22Rv1 (cell line): ENCODE measurements at regions not wholly inside any gene's neighbourhood (a gene's known extent, or its start where the extent isn't known, plus 50 kb on each side); places are given as distances from the start of the nearest gene placed in this dataset.
"Not testable (repeated sequence)": the region's sequence is repeated elsewhere in the genome, so short reads cannot be mapped to it uniquely, and the experiment has no call there.

Source experiments
- H3K27ac ChIP-seq: fragments of 450-650 bp; 2 replicates; pipeline ENCODE4 v1.5.1; 2017
- ZFX ChIP-seq: fragments of 450-650 bp; IDR thresholded peaks from 2 replicates; pipeline ENCODE4 v1.6.1; 2017; ENCODE audit warnings: antibody characterized with exemption, borderline replicate concordance
- TF ChIP-seq, protein P1 (sequence below): fragments of 450-650 bp; IDR thresholded peaks from 2 replicates; pipeline ENCODE4 v1.5.1; 2017; ENCODE audit warnings: mild to moderate bottlenecking

- TF ChIP-seq ZFX: no peak
- no peak overlapping the region for H3K27ac ChIP-seq
Observed at GRCh38 chr6:74902846-74903245, 303.0 kb downstream of the COL12A1 start.

- no peak for TF ChIP-seq ZFX
- TF ChIP-seq, protein P1, sequence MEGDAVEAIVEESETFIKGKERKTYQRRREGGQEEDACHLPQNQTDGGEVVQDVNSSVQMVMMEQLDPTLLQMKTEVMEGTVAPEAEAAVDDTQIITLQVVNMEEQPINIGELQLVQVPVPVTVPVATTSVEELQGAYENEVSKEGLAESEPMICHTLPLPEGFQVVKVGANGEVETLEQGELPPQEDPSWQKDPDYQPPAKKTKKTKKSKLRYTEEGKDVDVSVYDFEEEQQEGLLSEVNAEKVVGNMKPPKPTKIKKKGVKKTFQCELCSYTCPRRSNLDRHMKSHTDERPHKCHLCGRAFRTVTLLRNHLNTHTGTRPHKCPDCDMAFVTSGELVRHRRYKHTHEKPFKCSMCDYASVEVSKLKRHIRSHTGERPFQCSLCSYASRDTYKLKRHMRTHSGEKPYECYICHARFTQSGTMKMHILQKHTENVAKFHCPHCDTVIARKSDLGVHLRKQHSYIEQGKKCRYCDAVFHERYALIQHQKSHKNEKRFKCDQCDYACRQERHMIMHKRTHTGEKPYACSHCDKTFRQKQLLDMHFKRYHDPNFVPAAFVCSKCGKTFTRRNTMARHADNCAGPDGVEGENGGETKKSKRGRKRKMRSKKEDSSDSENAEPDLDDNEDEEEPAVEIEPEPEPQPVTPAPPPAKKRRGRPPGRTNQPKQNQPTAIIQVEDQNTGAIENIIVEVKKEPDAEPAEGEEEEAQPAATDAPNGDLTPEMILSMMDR: no peak
- no peak overlapping the region for H3K27ac ChIP-seq
Observed at GRCh38 chr6:74902089-74902488, 303.8 kb downstream of the COL12A1 start.

- TF ChIP-seq, protein P1: no peak
- TF ChIP-seq ZFX: no peak
- H3K27ac ChIP-seq: no peak overlapping the region
Observed at GRCh38 chr6:74901576-74901975, 304.3 kb downstream of the COL12A1 start.

DNA sequence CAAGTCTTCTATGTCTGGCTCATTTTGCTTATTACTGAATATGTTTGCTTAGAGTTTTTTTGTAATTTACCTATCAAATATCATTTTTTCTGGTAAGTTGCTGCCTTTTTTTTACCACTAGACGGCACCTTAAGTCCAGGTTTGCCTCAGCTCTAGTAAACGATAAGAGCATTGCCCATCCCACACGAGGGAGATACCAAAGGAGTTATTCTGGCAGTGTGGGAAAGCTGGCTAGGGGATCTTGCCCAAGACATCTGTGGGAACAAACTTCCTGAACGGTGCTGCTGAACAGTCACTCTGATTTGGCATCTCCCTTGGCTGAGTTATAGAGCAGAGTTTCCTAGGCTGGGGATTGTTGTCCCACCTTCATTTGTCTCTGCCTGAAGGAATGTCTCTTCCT is 306.4 kb downstream of the COL12A1 start:
- H3K27ac ChIP-seq: no peak overlapping the region
- TF ChIP-seq ZFX: no peak
- TF ChIP-seq, protein P1: peak; percentile 26; the same call in 1 of the 2 replicates

DNA sequence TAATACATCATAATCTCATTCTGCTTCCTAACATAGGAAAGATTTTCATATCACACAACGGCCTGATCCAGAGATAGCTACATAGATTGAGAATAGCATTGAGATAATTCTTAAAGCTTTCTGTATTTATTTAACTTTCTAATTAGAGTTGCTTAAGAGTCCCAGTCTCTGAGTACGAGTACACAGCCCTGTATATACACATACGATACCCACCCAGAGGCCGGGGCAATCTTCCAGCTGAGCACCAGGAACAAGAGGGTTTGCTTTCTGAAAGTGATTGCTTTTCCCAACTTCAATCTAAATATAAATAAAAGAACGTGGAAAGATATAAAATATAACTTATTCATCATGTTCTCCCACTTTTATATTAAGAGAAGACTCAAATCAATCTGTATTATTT is 313.8 kb downstream of the COL12A1 start:
- no peak overlapping the region for H3K27ac ChIP-seq
- TF ChIP-seq ZFX: no peak
- TF ChIP-seq, protein P1: no peak

- H3K27ac ChIP-seq: no peak overlapping the region
- TF ChIP-seq, protein P1: no peak
- TF ChIP-seq ZFX: no peak
Observed at GRCh38 chr6:74891349-74891831, 314.5 kb downstream of the COL12A1 start.

DNA sequence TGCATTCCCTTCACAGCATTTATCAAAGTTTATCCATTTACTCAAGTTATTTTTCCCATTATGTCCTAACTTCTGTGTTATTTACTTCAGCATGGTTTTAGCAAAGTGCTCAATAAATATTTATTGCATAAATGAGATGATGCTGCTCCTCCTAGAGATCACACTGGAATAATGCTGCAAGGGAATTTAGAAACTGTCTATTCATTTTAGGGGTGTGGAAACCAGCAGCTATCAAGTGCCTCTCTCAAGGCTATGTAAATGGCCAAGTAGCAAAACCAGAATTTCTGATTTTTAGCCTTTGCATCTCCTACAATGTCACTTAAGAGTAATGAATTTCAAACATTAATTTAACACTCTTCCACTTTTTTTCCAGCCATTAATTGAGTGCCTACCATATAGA is 316.2 kb downstream of the COL12A1 start:
- H3K27ac ChIP-seq: no peak overlapping the region
- TF ChIP-seq, protein P1: no peak
- TF ChIP-seq ZFX: no peak

- not testable (repeated sequence) for H3K27ac ChIP-seq
Observed at GRCh38 chr6:74888741-74889140, 317.1 kb downstream of the COL12A1 start.

- no peak for TF ChIP-seq ZFX
- TF ChIP-seq, protein P1: no peak
- no peak overlapping the region for H3K27ac ChIP-seq
Observed at GRCh38 chr6:74879976-74880375, 325.9 kb downstream of the COL12A1 start.
